Keratinocyte (primary cell): ENCODE measurements at regions not wholly inside any gene's neighbourhood (a gene's known extent, or its start where the extent isn't known, plus 50 kb on each side); places are given as distances from the start of the nearest gene placed in this dataset.

Experiments
- DNase-seq: peaks from one replicate; pipeline ENCODE4 v3.0.0-alpha.2; 2011; ENCODE audit warnings: low read depth, missing footprints, low spot score
- FAIRE-seq: peaks from 2 replicates; lab custom pipeline; 2011; peaks lifted over from hg19 to GRCh38; lab: Jason Lieb, UNC
- H2AFZ ChIP-seq: 2 replicates; pipeline ENCODE4 v1.6.0; 2012; ENCODE audit warnings: low read length, control low read depth, inconsistent platforms; ENCODE audit not compliant: control insufficient read depth
- H3K27ac ChIP-seq: 2 replicates; pipeline ENCODE4 v1.5.1; 2011; ENCODE audit warnings: low read length; ENCODE audit not compliant: control insufficient read depth, insufficient read depth
- H3K27me3 ChIP-seq: 3 replicates; pipeline ENCODE4 v1.6.0; 2011; ENCODE audit warnings: low read length; ENCODE audit not compliant: control insufficient read depth, insufficient read depth; ENCODE audit errors: extremely low read depth
- H3K36me3 ChIP-seq, 2 experiments: 2 replicates in 1 of 2; 3 replicates in 1 of 2; pipeline ENCODE4 v1.5.1; 2011; ENCODE audit warnings: low read length in 2 of 2, mild to moderate bottlenecking in 1 of 2; ENCODE audit not compliant: control insufficient read depth in 2 of 2, insufficient read depth in 2 of 2; ENCODE audit errors: extremely low read depth in 1 of 2
- H3K4me1 ChIP-seq: 3 replicates; pipeline ENCODE4 v1.5.1; 2011; ENCODE audit warnings: low read length; ENCODE audit not compliant: control insufficient read depth, insufficient read depth; ENCODE audit errors: extremely low read depth
- H3K4me2 ChIP-seq: 3 replicates; pipeline ENCODE4 v1.6.0; 2011; ENCODE audit warnings: low read depth, low read length; ENCODE audit not compliant: control insufficient read depth, insufficient read depth; ENCODE audit errors: extremely low read depth
- H3K4me3 ChIP-seq, 3 experiments: fragments of 200-600 bp in 1 of 3; sonication (generic) in 1 of 3; 2 replicates in 2 of 3; 3 replicates in 1 of 3; pipeline ENCODE4 v1.5.1; 2011 to 2016; ENCODE audit warnings: low read length in 3 of 3, mild to moderate bottlenecking in 3 of 3, control low read depth in 2 of 3, inconsistent platforms in 1 of 3, low read depth in 1 of 3, mixed read lengths in 1 of 3, mixed run types in 1 of 3, moderate library complexity in 1 of 3; ENCODE audit not compliant: control insufficient read depth in 2 of 3, insufficient read depth in 2 of 3; ENCODE audit errors: extremely low read depth in 1 of 3
- H3K79me2 ChIP-seq: 2 replicates; pipeline ENCODE4 v1.6.0; 2012; ENCODE audit warnings: low read length; ENCODE audit not compliant: control insufficient read depth, insufficient read depth
- H3K9ac ChIP-seq: 3 replicates; pipeline ENCODE4 v1.6.0; 2011; ENCODE audit warnings: low read length; ENCODE audit not compliant: control insufficient read depth, insufficient read depth; ENCODE audit errors: extremely low read depth
- H3K9me1 ChIP-seq: 3 replicates; pipeline ENCODE4 v1.6.0; 2011; ENCODE audit warnings: low read length; ENCODE audit not compliant: control insufficient read depth, insufficient read depth; ENCODE audit errors: extremely low read depth
- H3K9me3 ChIP-seq: 2 replicates; pipeline ENCODE4 v1.5.1; 2012; ENCODE audit warnings: low read depth, low read length; ENCODE audit not compliant: control insufficient read depth
- H4K20me1 ChIP-seq: 3 replicates; pipeline ENCODE4 v1.6.0; 2011; ENCODE audit warnings: low read length; ENCODE audit not compliant: control insufficient read depth, insufficient read depth; ENCODE audit errors: extremely low read depth
- CTCF ChIP-seq, 3 experiments: IDR thresholded peaks in 1 of 3; conservative IDR thresholded peaks in 1 of 3; optimal IDR thresholded peaks in 1 of 3; 2 replicates in 2 of 3; 3 replicates in 1 of 3; pipeline versions ENCODE3 to v1.5.1; 2011; ENCODE audit warnings: low read length in 3 of 3, mild to moderate bottlenecking in 3 of 3, moderate library complexity in 2 of 3, control low read depth in 1 of 3, inconsistent platforms in 1 of 3; ENCODE audit not compliant: insufficient read depth in 2 of 3; ENCODE audit errors: extremely low read depth in 1 of 3
- EZH2 ChIP-seq: IDR thresholded peaks from one replicate; pipeline ENCODE4 v1.6.1; 2012; ENCODE audit warnings: inconsistent platforms, mild to moderate bottlenecking, low read length, moderate library complexity
- dilution Hi-C: fragments of 300-500 bp; cut with MboI; formaldehyde crosslinking; loops from one replicate; pipeline ENCODE4 v1.7.0; 2020; ENCODE audit warnings: low sequenced_read_pairs; ENCODE audit not compliant: extremely low pct_ligation_motif_present

- DNase-seq (no peak), FAIRE-seq (no peak)
- H3K4me1 ChIP-seq = no peaks in the 10 kb centered on the region
- no peaks in the 10 kb centered on the region for H3K9me1 ChIP-seq
- H4K20me1 ChIP-seq = no peaks in the 10 kb centered on the region
- TF ChIP-seq EZH2 (no peak), CTCF (optimal IDR thresholded peaks at IDR 0.05 in 1 of 3, IDR thresholded peaks at IDR 0.05 in 1 of 3, conservative IDR thresholded peaks at IDR 0.05 in 1 of 3; ENCODE audit: extremely low read depth in 1 of 3, insufficient read depth in 2 of 3, low read length in 3 of 3) (no peak)
- H3K4me2 ChIP-seq = no peak overlapping the region
- no peak overlapping the region for H3K4me3 ChIP-seq
- no peak overlapping the region for H3K27ac ChIP-seq
- no peaks in the 10 kb centered on the region for H3K9me3 ChIP-seq
- no peak overlapping the region for H2AFZ ChIP-seq
- no peaks in the 10 kb centered on the region for H3K79me2 ChIP-seq
- peaks cover 3% of the 10 kb centered on the region for H3K27me3 ChIP-seq
- dilution Hi-C loops = no loop called here
- no peaks in the 10 kb centered on the region for H3K36me3 ChIP-seq
- no peak overlapping the region for H3K9ac ChIP-seq
These were observed 161.1 kb downstream of the NUP210 start for GRCh38 chr3:13258986-13259514.

- Histone ChIP-seq H3K27me3 (peaks cover 3% of the 10 kb centered on the region), H3K9me1 (no peaks in the 10 kb centered on the region), H3K36me3 (no peaks in the 10 kb centered on the region), H2AFZ (no peak overlapping the region), H3K27ac (no peak overlapping the region), H3K4me1 (no peaks in the 10 kb centered on the region), H3K4me2 (no peak overlapping the region), H3K79me2 (no peaks in the 10 kb centered on the region), H3K4me3 (no peak overlapping the region), H3K9me3 (no peaks in the 10 kb centered on the region), H4K20me1 (no peaks in the 10 kb centered on the region), H3K9ac (no peak overlapping the region)
- DNase-seq (no peak), FAIRE-seq (no peak)
- dilution Hi-C loops = no loop called here
- TF ChIP-seq CTCF (optimal IDR thresholded peaks at IDR 0.05 in 1 of 3, IDR thresholded peaks at IDR 0.05 in 1 of 3, conservative IDR thresholded peaks at IDR 0.05 in 1 of 3; ENCODE audit: extremely low read depth in 1 of 3, insufficient read depth in 2 of 3, low read length in 3 of 3) = no peak
- TF ChIP-seq EZH2 = no peak
These were observed 161.8 kb downstream of the NUP210 start for GRCh38 chr3:13258280-13258679.
